Esophagus muscularis mucosa (tissue), 4 donors: ENCODE measurements at regions not wholly inside any gene's neighbourhood (a gene's known extent, or its start where the extent isn't known, plus 50 kb on each side); places are given as distances from the start of the nearest gene placed in this dataset.

ENCODE experiments used
- EP300 ChIP-seq: sonication (generic); formaldehyde crosslinking; IDR thresholded peaks from one replicate; pipeline ENCODE4 v1.6.1; 2017; ENCODE audit warnings: antibody characterized with exemption
- POLR2A ChIP-seq: fragments of 450-650 bp; IDR thresholded peaks from one replicate; pipeline ENCODE4 v1.6.1; 2017; ENCODE audit warnings: antibody characterized with exemption, moderate library complexity, mild to moderate bottlenecking, low read depth
- TF ChIP-seq, protein P1 (sequence below), 3 experiments: fragments of 200-600 bp in 2 of 3; fragments of 450-650 bp in 1 of 3; sonication (generic) in 2 of 3; IDR thresholded peaks; one replicate each; pipeline ENCODE4 v1.5.1; 2017 to 2019; ENCODE audit warnings: antibody characterized with exemption in 3 of 3, mild to moderate bottlenecking in 2 of 3, moderate library complexity in 1 of 3

DNA sequence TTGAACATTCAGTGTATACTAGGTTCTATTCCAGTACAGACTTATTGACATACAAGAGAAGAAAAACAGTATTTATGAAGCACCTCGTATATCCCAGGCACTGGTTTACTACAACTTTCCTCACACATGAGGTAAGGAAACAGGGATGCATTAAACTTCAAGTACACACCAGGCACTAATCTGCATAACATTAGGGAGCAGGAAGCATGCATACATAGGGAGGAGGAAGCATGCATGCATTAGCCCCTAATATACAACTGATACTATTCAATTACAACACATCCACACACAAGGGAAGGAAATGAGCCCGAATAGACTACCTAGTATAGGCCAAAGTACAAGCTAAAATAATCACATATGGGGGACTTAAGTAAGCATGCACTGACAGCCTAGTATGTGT is 525.3 kb downstream of the SUCLG1 start:
- TF ChIP-seq, protein P1, sequence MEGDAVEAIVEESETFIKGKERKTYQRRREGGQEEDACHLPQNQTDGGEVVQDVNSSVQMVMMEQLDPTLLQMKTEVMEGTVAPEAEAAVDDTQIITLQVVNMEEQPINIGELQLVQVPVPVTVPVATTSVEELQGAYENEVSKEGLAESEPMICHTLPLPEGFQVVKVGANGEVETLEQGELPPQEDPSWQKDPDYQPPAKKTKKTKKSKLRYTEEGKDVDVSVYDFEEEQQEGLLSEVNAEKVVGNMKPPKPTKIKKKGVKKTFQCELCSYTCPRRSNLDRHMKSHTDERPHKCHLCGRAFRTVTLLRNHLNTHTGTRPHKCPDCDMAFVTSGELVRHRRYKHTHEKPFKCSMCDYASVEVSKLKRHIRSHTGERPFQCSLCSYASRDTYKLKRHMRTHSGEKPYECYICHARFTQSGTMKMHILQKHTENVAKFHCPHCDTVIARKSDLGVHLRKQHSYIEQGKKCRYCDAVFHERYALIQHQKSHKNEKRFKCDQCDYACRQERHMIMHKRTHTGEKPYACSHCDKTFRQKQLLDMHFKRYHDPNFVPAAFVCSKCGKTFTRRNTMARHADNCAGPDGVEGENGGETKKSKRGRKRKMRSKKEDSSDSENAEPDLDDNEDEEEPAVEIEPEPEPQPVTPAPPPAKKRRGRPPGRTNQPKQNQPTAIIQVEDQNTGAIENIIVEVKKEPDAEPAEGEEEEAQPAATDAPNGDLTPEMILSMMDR (IDR thresholded peaks at IDR 0.05), result no peak
- TF ChIP-seq POLR2A, result no peak
- TF ChIP-seq EP300, result no peak
